Amniotic stem cell (primary cell): ENCODE measurements at regions not wholly inside any gene's neighbourhood (a gene's known extent, or its start where the extent isn't known, plus 50 kb on each side); places are given as distances from the start of the nearest gene placed in this dataset.

ENCODE experiments used
- DNase-seq: peaks from one replicate; lab custom pipeline; 2025; lab: John Stamatoyannopoulos, UW

- no peak for DNase-seq
Observed at GRCh38 chr15:100735129-100736053, 133.0 kb downstream of the ASB7 start.

DNA sequence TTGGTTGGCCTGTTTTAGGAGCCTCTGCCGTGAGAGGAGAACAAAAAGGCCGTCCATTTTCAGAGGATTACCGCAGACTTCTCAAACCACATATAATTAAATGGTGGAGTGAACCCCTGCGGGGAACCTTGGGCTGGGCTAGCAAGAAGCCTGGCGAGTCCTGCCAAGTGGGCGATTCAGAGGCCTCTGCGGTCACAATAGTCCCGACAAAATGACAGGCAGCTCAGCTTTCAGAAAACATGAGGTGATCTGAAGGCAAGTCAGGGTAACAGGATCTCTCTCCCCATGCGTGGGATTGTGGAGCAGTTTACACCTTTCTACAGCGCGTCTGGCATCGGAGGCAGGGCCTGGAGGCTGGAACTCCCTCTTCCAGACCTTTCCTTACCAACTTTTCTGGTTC is 134.8 kb downstream of the ASB7 start:
- no peak for DNase-seq

- no peak for DNase-seq
Observed at GRCh38 chr15:100738614-100739013, 136.2 kb downstream of the ASB7 start.

GRCh38 chr15:100740138-100740537 is 137.7 kb downstream of the ASB7 start:
- DNase-seq: no peak

DNA sequence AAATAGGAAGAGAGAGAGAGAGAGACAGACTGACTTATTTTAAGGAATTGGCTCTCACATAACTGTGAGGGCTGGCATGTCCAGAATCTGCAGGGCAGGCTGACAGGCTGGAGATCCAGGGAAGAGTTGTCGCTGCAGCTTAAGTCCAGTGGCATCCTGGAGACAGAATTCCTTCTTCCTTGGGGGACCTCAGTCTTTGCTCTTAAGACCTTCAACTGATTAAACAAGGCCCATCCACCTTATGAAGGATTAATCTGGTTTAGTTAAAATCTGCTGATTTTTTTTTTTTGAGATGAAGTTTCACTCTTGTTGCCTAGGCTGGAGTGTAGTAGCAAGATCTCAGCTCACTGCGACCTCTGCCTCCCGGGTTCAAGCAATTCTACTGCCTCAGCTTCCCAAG is 128.0 kb upstream of the ALDH1A3 start:
- DNase-seq: no peak

GRCh38 chr15:100753503-100753902 is 126.1 kb upstream of the ALDH1A3 start:
- no peak for DNase-seq

DNA sequence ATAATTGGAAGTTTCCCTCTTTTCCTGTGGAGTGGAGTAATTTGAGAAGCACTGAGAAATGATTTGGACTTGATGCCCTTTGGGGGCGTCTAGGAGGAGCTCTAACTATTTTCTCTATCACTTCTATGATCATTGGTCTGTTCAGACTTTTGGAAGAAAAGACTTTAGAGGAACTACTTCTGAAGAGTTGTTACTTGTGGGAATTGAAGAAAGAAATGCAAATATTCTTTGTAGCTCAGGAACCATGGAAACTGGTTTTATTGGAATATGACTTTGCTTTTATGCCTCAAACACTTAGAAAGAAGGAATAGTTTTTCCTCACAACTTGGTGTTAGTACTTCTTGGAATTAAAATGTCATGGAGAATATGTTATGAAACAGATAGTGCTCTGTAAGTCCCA is 122.0 kb upstream of the ALDH1A3 start:
- DNase-seq: no peak

DNA sequence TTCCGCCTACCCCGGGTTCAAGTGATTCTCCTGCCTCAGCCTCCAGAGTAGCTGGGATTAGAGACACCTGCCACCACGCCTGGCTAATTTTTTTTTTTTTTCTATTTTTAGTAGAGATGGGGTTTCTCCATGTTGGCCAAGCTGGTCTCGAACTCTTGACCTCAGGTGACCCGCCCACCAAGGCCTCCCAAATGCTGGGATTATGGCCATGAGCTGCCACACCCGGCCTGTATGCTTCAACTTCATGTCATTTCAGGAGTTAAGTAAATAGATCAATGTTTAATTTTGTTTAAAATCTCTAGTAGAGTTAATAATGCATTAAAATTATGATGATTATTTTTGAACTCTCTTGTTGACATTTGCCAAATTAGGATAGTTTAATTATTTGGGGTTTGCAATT is 121.1 kb upstream of the ALDH1A3 start:
- no peak for DNase-seq

DNA sequence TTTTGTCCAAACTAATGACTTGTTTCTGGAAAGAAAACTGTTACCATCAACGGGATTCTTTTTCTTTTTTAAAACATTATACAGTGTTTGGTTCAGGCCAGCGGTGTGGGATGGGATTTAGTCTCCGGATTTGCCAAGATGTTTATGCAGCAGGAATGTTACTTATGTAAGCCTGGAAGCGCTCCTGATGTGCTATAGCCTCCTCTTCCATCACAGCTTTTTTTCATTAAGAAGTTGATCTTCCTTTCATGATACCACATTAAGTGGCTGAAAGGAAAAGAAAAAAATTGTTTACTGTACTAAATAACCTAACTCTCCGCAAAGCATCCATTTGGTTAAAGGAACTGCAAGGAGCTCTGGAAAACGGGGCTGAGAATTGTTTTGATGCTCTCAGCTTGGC is 120.5 kb upstream of the ALDH1A3 start:
- DNase-seq: peak; percentile 13

DNA sequence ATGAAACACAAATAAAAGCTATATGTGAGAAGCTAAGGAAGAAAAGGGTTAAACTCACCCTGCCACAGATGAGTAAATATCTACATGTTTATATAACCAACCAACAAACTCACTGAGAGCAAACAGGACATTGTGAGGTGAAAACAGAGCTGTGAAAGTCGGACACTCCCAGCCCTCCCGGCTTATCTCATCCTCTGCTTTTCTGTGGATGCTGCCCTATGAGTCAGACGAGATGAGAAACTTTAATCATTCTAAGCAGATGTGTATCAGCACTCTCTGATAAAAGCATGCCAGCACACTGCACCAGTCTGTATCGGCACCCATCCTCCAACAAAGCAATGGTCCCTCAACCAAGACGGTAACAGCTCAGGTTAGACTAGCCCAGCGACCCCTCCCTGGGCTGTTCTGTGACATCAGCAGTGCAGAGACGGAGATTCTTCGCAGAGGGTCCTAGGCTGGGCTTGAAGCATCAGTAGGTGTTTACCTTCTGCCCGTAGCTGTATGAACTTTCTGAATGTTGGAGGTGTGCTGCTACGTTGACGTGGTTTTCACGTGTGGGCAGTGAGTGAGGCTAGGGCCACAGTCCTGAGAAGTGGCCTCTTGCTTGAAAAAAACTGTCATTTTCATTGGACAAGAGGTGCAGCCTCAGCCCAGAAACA is 119.8 kb upstream of the ALDH1A3 start:
- peak; percentile 37 for DNase-seq

- DNase-seq: no peak
Observed at GRCh38 chr15:100760357-100760903, 119.2 kb upstream of the ALDH1A3 start.

DNA sequence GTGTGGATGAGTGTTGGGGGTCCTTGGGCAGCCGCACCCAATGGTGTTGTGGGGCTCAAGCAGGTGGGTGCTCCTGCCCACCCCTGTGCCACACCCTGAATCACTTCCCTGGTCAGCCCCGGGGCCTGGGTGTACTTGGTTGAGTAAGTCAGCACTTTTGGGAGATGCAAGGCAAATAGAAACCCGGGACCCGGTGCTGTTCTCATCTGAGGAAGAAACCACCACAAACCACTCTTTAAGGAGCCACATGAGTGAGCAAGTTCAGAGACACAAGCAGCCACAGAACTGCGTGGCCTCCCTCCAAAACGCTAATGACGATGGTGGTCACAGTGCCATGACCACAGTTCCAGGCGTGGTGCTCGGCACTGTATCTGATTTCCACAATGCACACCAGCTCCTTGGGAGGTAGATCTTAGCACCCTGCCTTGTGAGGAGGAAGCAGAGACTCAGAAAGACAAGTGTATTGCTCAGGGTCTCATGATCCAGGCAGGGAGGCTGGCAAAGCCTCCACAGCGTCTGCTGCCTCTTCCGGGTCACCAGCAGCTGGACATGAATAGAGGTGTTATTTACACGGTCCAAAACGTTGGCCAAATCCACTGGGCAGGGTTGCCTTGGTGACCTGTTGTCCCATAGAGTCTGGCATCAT is 118.2 kb upstream of the ALDH1A3 start:
- DNase-seq: no peak

GRCh38 chr15:100762289-100762688 is 117.3 kb upstream of the ALDH1A3 start:
- no peak for DNase-seq

DNA sequence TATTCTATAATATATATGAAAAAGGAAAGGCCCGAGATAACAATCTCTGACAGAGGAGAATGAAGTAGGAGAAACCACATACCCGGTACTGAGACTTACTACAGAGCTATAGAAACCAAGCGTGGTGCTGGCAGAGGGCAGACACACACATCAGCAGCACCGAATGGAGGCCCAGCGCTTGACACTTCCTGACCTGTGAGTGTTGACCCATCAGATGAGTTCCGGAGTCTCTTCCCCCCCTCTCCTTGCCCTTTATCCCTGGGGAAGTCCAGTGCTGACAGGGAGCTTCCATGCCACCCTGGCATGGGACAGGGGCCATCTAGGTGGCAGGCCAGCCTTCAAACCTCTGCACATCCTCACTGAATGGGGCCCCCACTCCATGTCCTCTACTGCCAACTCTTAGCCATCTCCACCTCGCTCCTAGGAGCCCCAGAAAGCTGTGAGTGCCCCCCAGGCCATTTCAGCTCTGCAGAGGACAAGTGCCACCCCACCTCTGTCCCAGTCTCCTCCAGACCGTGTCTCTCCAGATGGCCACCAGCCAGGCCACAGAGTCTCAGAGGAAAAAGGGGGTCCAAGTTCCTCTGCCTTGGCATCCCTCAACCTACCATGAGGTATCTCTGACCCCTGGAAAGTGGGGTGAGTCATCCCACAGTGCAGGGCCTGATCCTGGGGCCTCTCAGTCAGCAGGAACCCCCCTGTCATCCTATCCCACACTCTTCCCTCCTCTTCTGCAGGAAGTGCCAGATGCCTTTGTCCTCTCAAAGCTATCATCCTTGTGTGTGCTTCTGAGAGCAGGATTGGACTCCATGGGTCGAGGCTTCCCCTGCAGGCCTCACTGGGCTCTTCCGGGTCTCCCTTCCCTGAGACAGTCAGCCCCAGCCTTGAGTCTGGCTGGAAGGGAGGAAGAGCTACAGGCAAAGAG is 116.5 kb upstream of the ALDH1A3 start:
- DNase-seq: no peak

- DNase-seq: no peak
Observed at GRCh38 chr15:100763835-100764750, 115.5 kb upstream of the ALDH1A3 start.

GRCh38 chr15:100764778-100765466 is 114.7 kb upstream of the ALDH1A3 start:
- no peak for DNase-seq

- DNase-seq: no peak
Observed at GRCh38 chr15:100765467-100766241, 114.0 kb upstream of the ALDH1A3 start.

- DNase-seq: no peak
Observed at GRCh38 chr15:100766243-100767000, 113.2 kb upstream of the ALDH1A3 start.
